OCI-LY3 (cell line): ENCODE measurements at regions not wholly inside any gene's neighbourhood (a gene's known extent, or its start where the extent isn't known, plus 50 kb on each side); places are given as distances from the start of the nearest gene placed in this dataset.

ENCODE experiments used
- CTCF ChIP-seq: fragments of 200-600, 300-600 bp; sonication (generic); IDR thresholded peaks from 2 replicates; pipeline ENCODE4 v1.5.1; 2014; ENCODE audit warnings: antibody characterized with exemption, low read length, low read depth
- EZH2phosphoT487 ChIP-seq: fragments of 200-600 bp; shearing (Covaris generic); IDR thresholded peaks from 2 replicates; pipeline ENCODE4 v1.6.1; 2018; ENCODE audit warnings: antibody characterized with exemption, mixed run types, low read depth

- TF ChIP-seq CTCF = no peak
- TF ChIP-seq EZH2phosphoT487 = no peak
Observed at GRCh38 chr19:28498404-28498976, 714.5 kb downstream of the UQCRFS1 start.
